ENCODE measurements at regions not wholly inside any gene's neighbourhood (a gene's known extent, or its start where the extent isn't known, plus 50 kb on each side); places are given as distances from the start of the nearest gene placed in this dataset.

DNA sequence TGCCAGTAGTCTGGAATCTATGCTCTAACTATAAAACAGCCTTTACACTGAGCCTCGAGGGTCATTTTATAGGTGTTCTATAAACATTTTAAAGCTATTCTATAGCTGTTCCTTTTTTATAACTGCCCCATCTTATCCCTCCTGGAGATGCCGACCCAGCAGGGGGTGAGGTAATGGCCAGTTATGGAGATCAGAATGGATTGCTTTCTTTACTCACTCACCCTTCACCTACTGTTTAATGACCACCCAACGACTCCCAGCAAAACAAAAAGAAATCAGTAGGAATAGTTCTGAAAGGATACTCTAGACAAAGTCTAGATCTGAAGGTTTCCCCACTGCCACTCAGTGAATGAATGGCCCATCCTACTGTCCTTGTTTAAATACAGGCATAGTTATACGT lies 1113.1 kb downstream of the FAT4 start:
- CTCF ChIA-PET = no interaction called here
- H3K27ac Mint-ChIP-seq = no peak overlapping the region

DNA sequence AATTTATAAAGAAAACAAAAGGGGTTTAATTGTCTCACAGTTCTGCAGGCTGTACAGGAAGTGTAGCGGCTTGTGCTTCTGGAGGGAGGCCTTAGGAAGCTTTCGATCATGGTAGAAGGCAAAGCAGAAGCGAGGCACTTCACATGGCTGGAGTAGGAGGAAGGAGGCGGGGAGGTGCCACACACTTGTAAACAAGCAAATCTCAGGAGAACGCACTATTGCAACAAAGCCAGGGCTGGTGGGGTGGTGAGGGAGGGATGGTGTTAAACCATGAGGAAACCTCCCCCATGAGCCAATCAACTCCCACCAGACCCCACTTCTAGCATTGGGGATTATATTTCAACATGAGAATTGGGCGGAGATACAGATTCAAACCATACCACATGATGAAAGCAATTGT lies 1116.3 kb downstream of the FAT4 start:
- no peaks in the 10 kb centered on the region for H3K27me3 Mint-ChIP-seq (ENCODE audit: low read depth)
- intact Hi-C loops (cut with micrococcal nuclease) = no loop called here
- DNase-seq = no peak
- H3K27ac Mint-ChIP-seq = no peak overlapping the region
- peaks cover 12% of the 10 kb centered on the region for H3K9me3 Mint-ChIP-seq
- no peak overlapping the region for H3K4me3 Mint-ChIP-seq
- CTCF ChIA-PET = no interaction called here
- H3K4me1 Mint-ChIP-seq (ENCODE audit: low read depth) = no peaks in the 10 kb centered on the region
- no peaks in the 10 kb centered on the region for H3K36me3 Mint-ChIP-seq (ENCODE audit: low read depth)

More for the DNA sequence above, 1113.1 kb downstream of the FAT4 start:
- no peaks in the 10 kb centered on the region for H3K4me1 Mint-ChIP-seq (ENCODE audit: low read depth)
- H3K36me3 Mint-ChIP-seq (ENCODE audit: low read depth) = no peaks in the 10 kb centered on the region
- no peaks in the 10 kb centered on the region for H3K27me3 Mint-ChIP-seq (ENCODE audit: low read depth)
- peaks cover 10% of the 10 kb centered on the region for H3K9me3 Mint-ChIP-seq
- intact Hi-C loops (cut with micrococcal nuclease) = no loop called here
- H3K4me3 Mint-ChIP-seq = no peak overlapping the region
- DNase-seq = no peak

DNA sequence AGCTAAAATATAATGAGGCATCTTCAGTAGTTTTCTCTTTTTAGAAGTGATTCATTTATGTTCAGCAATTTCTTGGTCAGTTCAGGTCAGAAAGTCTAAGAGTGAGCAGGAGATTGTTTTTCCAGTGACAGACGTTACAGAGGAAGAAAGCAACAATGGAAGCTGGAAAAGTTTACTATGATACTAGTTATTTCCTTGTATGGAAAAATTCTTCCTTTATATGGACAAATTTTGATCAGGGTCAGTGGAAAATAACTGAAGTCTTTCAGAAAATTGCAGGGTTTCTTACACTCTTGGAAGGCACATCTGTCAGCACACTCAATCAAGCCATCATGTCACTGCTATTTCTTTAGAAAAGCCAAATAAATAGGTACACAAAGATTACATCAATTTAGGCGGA lies 1120.7 kb downstream of the FAT4 start:
- no peak overlapping the region for H3K27ac Mint-ChIP-seq
- no peaks in the 10 kb centered on the region for H3K27me3 Mint-ChIP-seq (ENCODE audit: low read depth)
- CTCF ChIA-PET = no interaction called here
- H3K9me3 Mint-ChIP-seq = peaks cover 5% of the 10 kb centered on the region
- H3K36me3 Mint-ChIP-seq (ENCODE audit: low read depth) = no peaks in the 10 kb centered on the region
- DNase-seq = no peak
- no peaks in the 10 kb centered on the region for H3K4me1 Mint-ChIP-seq (ENCODE audit: low read depth)
- H3K4me3 Mint-ChIP-seq = no peak overlapping the region
- intact Hi-C loops (cut with micrococcal nuclease) = no loop called here

DNA sequence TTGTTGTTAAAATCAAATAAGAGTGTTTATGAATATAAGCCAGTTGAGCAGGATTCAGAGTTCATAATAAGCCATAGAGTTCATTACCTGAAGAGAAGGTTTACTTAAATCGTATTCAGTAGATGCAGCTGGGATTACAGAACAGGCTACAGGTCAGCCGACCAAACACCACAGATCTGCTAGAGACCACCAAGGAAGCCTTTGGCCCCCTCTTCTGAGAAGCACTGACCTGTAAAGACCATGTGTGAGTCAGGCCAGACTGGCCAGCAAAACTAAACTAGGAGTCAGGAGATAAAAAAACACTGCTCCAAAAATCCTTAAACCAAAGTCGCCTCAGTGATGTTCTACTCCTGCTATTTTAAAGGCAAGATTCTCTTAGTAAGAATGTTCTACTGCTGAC lies 1125.5 kb downstream of the FAT4 start:
- no peak for DNase-seq
- CTCF ChIA-PET = no interaction called here
- H3K27me3 Mint-ChIP-seq (ENCODE audit: low read depth) = no peaks in the 10 kb centered on the region
- no peaks in the 10 kb centered on the region for H3K36me3 Mint-ChIP-seq (ENCODE audit: low read depth)
- intact Hi-C loops (cut with micrococcal nuclease) = no loop called here
- H3K4me1 Mint-ChIP-seq (ENCODE audit: low read depth) = no peaks in the 10 kb centered on the region
- H3K4me3 Mint-ChIP-seq = no peak overlapping the region
- H3K9me3 Mint-ChIP-seq = peaks cover 1% of the 10 kb centered on the region
- H3K27ac Mint-ChIP-seq = no peak overlapping the region

DNA sequence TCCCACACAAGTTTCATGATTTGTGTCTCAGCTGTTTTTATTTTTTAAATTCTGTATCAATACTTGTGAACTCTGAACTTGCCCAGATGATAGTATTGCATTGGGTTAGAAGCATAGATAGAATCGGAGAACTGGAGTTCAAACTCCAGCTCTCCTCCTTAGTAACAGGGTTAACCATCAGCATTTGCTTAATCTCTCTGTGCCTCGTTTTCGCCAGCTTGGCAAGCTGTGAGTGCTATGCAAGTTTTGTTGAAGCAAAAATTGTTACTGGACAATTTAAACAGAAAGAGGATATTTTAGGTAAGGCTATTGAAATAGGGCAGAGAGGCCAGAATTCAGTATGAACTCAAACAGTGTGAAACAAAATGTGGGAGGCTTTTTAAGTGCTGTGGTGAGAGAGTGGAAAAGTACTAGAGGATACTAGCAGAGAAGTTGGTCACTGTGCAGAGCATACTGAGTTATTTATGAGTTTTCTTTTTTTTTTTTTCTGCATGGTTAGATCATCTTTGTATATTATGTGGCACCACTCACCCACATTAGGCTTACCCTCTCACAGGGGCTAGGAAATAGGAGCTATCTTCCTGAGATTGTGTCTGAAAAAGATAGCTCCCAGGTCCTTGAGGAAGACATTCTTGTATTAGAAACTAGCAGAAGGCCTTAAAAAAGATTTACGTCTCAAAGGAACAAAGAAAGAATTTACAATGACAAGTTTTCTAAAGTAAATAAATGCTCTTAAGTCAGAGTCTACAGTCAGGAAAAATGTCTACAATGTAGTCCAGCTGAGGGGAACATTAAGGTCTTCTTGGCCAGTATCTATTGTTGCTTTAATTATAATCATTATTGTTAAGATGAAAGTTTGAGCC lies 1126.6 kb downstream of the FAT4 start:
- CTCF ChIA-PET = no interaction called here
- Mint-ChIP-seq H3K27me3 (ENCODE audit: low read depth) (no peaks in the 10 kb centered on the region), H3K4me1 (ENCODE audit: low read depth) (no peaks in the 10 kb centered on the region), H3K9me3 (no peaks in the 10 kb centered on the region), H3K36me3 (ENCODE audit: low read depth) (no peaks in the 10 kb centered on the region), H3K4me3 (no peak overlapping the region), H3K27ac (no peak overlapping the region)
- DNase-seq = no peak
- intact Hi-C loops (cut with micrococcal nuclease) = no loop called here

DNA sequence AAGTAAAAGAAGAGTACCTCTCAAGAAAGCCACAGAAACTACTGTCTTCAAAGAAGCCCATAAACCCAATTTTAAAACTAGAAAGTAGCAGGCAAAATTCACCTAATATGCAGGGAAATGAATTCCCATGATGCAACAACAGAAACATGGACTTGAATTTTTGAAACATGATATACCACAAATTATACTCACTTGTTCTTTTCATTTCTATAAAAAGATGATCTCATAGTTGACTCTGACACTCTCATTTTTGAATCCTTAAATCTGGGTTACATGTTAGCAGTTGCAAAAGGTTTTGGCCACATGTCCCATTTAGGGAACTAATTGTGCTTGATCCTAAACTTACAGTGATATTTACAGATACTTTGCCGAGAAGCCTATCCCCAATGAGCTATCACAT lies 1130.8 kb downstream of the FAT4 start:
- intact Hi-C loops (cut with micrococcal nuclease) = no loop called here
- H3K27me3 Mint-ChIP-seq (ENCODE audit: low read depth) = no peaks in the 10 kb centered on the region
- H3K27ac Mint-ChIP-seq = no peak overlapping the region
- H3K4me3 Mint-ChIP-seq = no peak overlapping the region
- H3K9me3 Mint-ChIP-seq = peaks cover 2% of the 10 kb centered on the region
- no peak for DNase-seq
- no peaks in the 10 kb centered on the region for H3K4me1 Mint-ChIP-seq (ENCODE audit: low read depth)
- H3K36me3 Mint-ChIP-seq (ENCODE audit: low read depth) = no peaks in the 10 kb centered on the region
- CTCF ChIA-PET = no interaction called here

DNA sequence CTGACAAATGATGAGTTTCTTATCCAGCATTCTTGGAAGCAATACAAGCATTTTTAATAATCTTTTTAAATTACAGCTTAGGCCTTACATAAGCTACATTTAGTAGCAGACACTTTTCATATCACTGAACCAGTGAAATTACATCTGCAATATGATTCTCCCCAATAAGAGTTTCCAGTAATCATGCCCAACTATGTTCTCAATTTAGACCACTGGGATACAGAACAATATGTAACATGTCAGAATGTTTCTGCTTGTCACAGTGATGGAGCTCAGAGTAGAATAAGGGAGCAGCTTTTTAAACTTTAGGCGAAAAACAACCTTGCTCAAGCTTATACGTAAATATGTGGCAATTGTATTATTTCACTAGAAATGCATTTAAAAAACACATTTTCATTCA lies 1132.2 kb downstream of the FAT4 start:
- no peaks in the 10 kb centered on the region for H3K27me3 Mint-ChIP-seq (ENCODE audit: low read depth)
- DNase-seq = no peak
- no peak overlapping the region for H3K4me3 Mint-ChIP-seq
- no peaks in the 10 kb centered on the region for H3K36me3 Mint-ChIP-seq (ENCODE audit: low read depth)
- intact Hi-C loops (cut with micrococcal nuclease) = no loop called here
- H3K9me3 Mint-ChIP-seq = peaks cover 2% of the 10 kb centered on the region
- no peaks in the 10 kb centered on the region for H3K4me1 Mint-ChIP-seq (ENCODE audit: low read depth)
- H3K27ac Mint-ChIP-seq = no peak overlapping the region
- CTCF ChIA-PET = no interaction called here

DNA sequence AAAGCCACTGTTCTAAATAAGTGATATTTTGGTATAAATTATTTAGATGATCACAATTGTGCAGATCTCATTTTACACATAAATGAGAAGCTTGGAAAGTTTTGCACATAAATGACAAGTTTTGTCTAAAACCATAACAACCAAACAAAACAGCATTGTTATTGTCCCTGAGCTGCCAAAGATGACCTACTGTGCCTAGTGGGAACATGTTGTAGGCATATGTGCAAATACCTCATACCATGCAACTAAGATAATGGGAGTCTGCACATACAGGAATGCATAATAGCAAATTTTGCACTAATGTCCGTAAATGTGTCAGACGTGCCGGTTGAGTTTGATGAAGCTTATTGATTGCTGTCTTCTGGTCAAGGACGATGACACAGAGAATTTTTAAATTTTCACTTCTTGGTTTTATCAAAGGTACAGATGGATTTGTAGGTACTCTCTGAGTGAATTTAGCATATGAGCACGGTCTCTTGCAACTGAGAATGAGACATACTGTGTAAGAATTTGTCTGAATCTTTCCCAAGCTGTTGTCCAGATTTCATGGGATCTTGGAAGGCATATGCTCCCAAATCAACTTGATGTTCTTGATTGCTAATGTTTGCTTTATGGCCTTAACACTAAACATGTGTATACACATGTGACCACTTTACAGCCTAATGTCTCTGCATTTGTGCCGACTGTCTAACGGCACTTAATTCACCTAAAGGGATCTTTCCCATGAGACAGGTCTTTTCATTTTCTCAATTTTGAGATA lies 1133.5 kb downstream of the FAT4 start:
- H3K4me3 Mint-ChIP-seq = no peak overlapping the region

DNA sequence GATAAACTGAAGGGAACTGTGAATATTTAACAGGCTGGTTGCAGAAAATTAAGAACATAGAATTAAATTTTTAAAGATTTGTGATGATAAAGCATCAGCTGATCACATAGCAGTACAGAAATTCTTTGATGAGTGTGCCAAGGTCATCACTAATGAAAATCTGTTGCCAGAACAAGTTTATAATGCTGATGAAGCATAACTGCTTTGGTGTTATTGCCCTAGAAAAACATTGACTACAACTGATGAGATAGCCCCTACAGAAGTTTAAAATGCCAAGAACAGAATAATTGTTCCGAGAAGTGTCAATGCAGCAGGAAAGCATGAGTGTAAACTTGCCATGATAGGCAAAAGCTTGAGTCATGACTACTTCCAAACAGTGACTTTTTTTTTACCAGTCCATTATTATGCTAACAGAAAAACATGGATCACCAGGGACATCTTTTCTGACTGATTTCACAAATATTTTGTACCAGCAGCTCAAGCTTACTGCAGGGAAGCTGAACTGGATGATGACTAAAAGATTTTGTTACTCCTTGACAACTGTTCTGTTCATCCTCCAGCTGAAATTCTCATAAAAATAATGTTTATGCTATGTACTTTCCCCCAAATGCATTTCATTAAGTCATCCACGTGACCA lies 1136.6 kb downstream of the FAT4 start:
- no peaks in the 10 kb centered on the region for H3K36me3 Mint-ChIP-seq (ENCODE audit: low read depth)
- no peaks in the 10 kb centered on the region for H3K27me3 Mint-ChIP-seq (ENCODE audit: low read depth)
- H3K9me3 Mint-ChIP-seq = peaks cover 5% of the 10 kb centered on the region
- intact Hi-C loops (cut with micrococcal nuclease) = no loop called here
- no peak for DNase-seq
- H3K4me3 Mint-ChIP-seq = no peak overlapping the region
- H3K4me1 Mint-ChIP-seq (ENCODE audit: low read depth) = no peaks in the 10 kb centered on the region
- H3K27ac Mint-ChIP-seq = no peak overlapping the region
- CTCF ChIA-PET = no interaction called here

More for the DNA sequence above, 1133.5 kb downstream of the FAT4 start:
- H3K27ac Mint-ChIP-seq = no peak overlapping the region
- H3K9me3 Mint-ChIP-seq = peaks cover 5% of the 10 kb centered on the region
- CTCF ChIA-PET = interaction anchor here (1.1 kb wide), 1 partner anchor 9 kb away, joined by 3 read pairs; no protein-coding TSS in a partner anchor
- H3K4me1 Mint-ChIP-seq (ENCODE audit: low read depth) = no peaks in the 10 kb centered on the region
- no peaks in the 10 kb centered on the region for H3K27me3 Mint-ChIP-seq (ENCODE audit: low read depth)
- H3K36me3 Mint-ChIP-seq (ENCODE audit: low read depth) = no peaks in the 10 kb centered on the region
- no peak for DNase-seq
- intact Hi-C loops (cut with micrococcal nuclease) = no loop called here

DNA sequence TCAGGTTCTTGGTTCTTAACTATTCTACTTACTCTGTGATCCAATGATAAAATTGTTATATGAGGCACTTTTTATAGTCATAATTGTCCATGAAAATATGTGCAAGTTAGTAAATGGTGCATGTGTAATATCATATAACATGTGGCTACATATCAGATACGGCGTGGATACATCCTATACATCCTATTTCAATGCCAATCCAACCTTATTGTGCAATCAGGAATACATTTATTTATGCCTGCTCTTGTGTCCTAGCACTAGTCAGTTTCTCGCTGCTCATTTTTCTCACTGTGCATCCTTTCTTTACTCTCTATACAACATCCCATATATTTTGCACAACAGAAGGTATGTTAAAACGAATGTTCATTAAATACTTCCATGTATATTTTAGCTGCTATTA lies 1141.1 kb downstream of the FAT4 start:
- no peak overlapping the region for H3K27ac Mint-ChIP-seq
- H3K4me1 Mint-ChIP-seq (ENCODE audit: low read depth) = no peaks in the 10 kb centered on the region
- no peak for DNase-seq
- intact Hi-C loops (cut with micrococcal nuclease) = no loop called here
- no peaks in the 10 kb centered on the region for H3K27me3 Mint-ChIP-seq (ENCODE audit: low read depth)
- no peaks in the 10 kb centered on the region for H3K36me3 Mint-ChIP-seq (ENCODE audit: low read depth)
- H3K9me3 Mint-ChIP-seq = peaks cover 4% of the 10 kb centered on the region
- no peak overlapping the region for H3K4me3 Mint-ChIP-seq
- CTCF ChIA-PET = no interaction called here

DNA sequence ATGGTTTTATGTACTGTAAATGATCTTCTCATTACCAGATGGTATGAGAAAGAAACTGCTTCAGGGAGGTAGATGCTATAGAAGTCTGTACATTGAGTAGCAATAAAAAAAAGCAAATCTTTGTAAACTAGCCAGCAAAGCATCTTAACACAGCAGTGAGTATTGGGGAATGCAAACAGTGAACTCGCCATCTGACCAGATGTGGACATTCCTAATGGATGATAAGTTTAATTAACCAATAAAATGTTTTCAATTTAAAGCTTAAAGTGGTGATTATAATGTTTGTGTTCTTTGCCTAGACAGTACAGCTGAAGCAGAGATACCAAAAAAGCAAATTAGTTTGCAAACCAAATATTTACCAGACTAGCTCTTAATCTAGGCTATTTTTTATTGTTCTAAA lies 1144.2 kb downstream of the FAT4 start:
- intact Hi-C loops (cut with micrococcal nuclease) = no loop called here
- H3K36me3 Mint-ChIP-seq (ENCODE audit: low read depth) = no peaks in the 10 kb centered on the region
- no peaks in the 10 kb centered on the region for H3K9me3 Mint-ChIP-seq
- no peaks in the 10 kb centered on the region for H3K27me3 Mint-ChIP-seq (ENCODE audit: low read depth)
- no peak overlapping the region for H3K27ac Mint-ChIP-seq
- no peaks in the 10 kb centered on the region for H3K4me1 Mint-ChIP-seq (ENCODE audit: low read depth)
- DNase-seq = no peak
- CTCF ChIA-PET = no interaction called here
- H3K4me3 Mint-ChIP-seq = no peak overlapping the region

DNA sequence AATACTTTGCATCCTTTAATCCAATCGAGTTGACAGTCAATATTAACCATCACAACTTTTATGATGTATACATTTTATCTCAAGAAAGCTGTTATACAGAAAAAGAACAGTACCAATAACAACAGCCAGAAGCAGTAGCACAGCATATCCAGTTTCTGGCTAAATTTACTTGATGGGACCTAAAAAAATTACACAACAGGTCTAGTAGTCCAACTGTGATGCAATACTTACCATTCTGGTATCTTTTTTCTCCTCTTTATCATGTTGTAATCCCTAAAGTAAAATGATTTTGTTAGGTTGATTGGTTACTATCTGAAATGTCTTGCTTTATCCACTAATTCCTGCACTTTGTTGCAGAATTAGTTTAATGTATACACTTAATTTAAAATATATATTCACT lies 1150.6 kb downstream of the FAT4 start:
- Mint-ChIP-seq H3K4me3 (no peak overlapping the region), H3K36me3 (ENCODE audit: low read depth) (no peaks in the 10 kb centered on the region), H3K4me1 (ENCODE audit: low read depth) (no peaks in the 10 kb centered on the region), H3K9me3 (peaks cover 5% of the 10 kb centered on the region), H3K27ac (no peak overlapping the region), H3K27me3 (ENCODE audit: low read depth) (no peaks in the 10 kb centered on the region)
- CTCF ChIA-PET = no interaction called here
- intact Hi-C loops (cut with micrococcal nuclease) = no loop called here
- DNase-seq = no peak

DNA sequence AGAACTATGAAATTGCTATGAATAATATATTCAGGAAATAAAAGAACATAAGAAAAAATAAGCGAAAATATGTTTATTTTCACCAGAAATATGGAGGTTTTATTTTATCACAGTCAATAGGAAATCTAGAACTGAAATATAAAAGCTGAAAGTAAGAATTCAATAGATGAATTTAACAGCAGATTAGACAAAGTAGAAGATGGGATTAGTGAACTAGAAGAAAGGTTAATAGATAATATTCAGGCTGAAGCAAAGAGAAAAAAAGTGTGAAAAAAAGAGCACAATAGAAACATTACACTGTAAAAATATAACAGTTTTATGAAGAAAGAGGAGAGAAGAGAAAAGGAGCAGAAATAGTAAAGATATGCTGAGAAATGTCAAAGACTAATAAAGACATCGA lies 1152.1 kb downstream of the FAT4 start:
- Mint-ChIP-seq H3K27ac (no peak overlapping the region), H3K4me1 (ENCODE audit: low read depth) (no peaks in the 10 kb centered on the region), H3K4me3 (no peak overlapping the region), H3K9me3 (peaks cover 5% of the 10 kb centered on the region), H3K27me3 (ENCODE audit: low read depth) (no peaks in the 10 kb centered on the region), H3K36me3 (ENCODE audit: low read depth) (no peaks in the 10 kb centered on the region)
- intact Hi-C loops (cut with micrococcal nuclease) = no loop called here
- DNase-seq = no peak
- CTCF ChIA-PET = no interaction called here
